ENCODE measurements at regions not wholly inside any gene's neighbourhood (a gene's known extent, or its start where the extent isn't known, plus 50 kb on each side); places are given as distances from the start of the nearest gene placed in this dataset.

DNA sequence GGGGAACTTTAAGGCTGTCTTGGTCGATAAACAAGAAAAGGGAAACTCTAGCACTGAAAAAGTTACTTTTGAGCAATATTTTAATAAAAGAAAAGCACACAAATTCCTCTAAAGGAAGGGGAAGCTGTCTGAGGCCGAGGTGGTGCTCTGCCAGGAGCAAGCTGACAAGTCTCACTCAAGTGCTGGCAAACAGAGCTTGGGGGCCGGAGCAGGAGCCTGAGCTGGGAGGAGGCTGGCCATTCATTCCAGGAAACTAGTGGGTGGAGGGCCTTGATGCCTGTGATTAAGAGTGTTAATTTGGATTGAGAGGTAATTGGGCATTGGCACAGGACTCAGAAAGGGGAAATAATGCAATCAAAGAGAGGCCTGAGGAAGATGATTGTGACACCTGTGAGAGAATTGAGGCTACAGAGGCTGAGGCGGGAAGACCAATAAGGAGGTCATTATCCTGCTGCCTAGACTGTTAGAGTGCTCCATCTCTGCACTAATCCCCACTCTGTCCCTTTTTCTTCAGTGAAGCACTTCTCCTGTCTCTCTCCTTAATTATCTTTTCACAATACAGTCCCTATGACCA, 154.9 kb upstream of the COL1A2 start:
- no peak for DNase-seq

DNA sequence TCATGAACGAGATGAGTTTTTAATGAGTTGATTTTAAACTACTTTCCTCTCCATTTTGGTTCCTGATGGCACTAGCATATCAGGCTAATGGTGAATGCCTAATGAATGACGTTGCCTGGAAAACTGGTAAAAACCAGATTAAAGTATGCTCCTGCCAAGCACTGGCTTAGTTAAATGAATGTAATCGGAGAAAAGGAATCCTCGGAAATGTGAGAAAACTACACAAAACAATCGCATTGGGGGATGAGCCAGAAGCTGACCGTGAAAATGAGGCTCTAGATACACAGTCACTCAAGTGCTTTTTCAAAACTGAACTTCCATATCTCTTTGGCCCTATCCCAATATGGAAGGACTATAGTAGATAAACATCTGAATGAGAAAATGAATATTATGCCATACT, 153.8 kb upstream of the COL1A2 start:
- no peak for DNase-seq

DNA sequence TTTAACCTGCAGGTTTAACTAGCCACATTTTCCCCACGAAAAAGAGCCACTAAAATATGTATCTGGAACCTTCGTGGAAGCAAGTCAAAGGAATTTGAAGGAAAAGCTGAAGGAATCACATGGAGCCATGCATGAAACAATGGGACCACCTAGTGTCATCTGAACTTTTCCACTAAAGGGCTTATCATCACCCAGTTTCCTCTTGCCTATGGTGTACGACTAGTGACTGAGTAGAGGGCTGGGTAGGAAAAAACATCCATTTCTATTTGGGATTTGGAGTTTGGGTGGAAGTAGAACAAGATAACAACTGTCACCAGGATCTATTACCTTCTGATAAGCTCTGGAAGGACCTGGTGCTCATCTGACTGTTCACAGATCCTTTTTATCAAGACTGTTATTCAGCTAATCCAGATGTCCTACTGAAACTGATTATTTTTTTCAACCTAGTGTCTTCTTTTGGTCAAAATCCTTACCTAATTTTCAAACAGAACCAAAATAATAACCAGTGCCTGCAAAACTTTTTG, 153.2 kb upstream of the COL1A2 start:
- no peak for DNase-seq

DNA sequence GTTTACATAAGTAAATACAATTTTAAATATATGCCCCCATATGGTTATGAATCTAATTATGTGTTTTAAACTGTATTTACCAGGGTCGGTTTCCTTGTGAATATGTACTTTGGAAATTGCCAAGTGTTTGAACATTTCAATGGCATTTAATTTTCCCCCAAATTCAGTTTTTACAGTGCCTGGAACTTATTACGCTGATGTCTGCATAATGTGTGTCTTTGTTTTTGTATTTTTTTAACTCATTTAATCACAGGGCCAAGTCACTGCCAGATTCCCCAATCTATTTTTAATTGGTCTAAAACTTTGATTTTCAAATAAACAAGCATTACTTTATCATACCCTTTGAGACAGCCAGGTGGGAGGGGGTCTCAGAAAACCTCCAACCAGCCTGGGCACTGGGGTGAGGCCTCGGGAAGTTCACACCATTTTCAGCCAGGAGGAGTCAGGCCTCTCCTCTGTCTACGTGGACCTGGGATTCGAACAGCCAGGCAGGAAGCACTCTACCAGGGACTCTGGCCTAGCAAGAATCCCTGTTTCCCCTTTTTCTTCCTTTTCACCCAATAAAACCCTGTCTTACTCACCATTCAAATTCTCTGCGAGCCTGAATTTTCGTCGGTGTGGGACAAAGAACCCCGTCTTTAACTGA, 151.5 kb upstream of the COL1A2 start:
- DNase-seq = no peak

DNA sequence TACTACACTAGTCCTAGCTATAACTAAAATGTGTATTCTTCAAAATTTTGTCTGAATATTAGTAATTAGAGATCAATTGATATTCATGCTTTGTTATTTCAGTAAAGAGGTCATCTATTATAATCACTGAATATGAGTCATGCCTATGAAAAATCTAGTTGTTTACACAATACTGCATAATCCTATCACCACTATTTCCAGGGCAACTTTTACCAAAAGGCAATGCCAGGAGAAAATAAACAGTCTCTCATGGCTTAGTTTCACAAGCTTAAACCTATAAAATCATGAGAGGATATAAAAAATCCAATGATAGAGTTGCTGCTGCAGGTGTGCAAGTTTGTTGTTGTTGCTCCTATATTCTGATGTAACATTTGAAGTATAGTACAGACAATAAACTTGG, 149.9 kb upstream of the COL1A2 start:
- DNase-seq = no peak

DNA sequence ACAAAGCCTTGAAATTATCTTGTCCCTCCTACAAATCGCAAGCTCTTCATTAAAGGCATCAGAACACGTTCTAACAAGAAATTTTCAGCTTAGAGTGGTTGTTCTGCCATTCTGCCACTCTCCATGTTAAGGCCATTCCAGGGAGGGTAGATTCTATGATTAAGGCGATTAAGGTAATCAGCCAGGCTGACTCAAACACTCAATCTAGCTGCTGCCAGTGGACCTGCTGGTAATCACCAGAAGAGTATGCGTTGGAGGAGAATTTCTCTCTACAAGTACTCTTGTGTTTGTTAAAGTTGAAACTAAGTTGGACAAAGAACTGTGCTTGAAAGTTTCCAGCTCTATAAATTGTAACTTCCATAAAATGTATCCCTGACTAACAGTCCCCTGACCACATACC, 149.2 kb upstream of the COL1A2 start:
- DNase-seq = no peak

DNA sequence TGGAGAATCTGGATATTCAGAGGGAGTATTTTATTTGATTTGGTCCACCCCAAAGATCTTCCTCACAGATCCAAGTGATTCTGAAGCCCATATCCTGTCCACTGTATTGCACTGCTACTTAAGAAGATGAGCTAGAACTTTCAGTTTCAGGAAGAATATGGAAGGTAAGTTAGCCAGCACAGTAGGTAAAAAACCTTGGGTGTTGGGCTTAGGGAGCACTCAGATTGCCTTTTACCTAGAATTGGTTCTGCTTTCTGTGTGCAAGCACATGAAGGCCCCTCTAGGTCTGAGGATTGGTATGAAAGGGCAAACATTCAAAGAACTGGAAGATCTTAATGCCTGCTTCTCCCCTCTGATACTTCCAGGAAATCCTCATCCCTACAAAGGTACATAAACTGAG, 146.7 kb upstream of the COL1A2 start:
- DNase-seq = no peak

DNA sequence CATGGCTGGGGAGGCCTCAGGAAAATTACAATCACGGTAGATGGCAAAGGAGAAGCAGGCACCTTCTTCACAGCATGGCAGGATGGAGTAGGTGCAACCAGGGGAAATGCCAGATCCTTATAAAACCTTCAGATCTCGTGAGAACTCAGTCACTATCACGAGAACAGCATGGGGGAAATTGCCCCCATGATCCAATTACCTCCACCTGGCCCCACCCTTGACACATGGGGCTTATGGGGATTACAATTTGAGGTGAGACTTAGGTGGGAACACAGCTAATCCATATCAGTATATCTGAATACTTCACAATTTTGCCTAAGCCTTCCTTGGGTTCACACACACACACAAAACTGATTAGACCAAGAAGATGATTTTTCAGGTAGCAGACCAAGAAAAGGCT, 145.1 kb upstream of the COL1A2 start:
- no peak for DNase-seq

DNA sequence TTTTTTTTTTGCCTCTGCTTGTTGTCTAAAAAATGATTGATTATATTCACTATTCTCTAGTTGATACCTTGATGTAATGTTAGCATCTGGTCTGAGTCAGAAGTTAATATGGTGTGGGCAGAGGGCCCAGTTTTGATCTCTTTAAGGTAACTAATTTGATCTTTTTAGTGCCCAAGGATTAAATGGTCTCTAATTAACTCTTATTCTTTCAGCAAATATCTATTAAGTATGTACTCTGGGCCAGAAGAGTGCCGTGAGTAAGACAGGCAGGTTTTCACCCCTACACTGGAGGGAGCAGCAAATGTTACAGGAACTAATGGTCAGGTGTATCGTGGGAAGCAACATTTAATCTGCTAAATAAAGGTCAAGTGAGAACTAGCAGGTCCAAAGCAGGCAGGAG, 144.6 kb upstream of the COL1A2 start:
- no peak for DNase-seq

DNA sequence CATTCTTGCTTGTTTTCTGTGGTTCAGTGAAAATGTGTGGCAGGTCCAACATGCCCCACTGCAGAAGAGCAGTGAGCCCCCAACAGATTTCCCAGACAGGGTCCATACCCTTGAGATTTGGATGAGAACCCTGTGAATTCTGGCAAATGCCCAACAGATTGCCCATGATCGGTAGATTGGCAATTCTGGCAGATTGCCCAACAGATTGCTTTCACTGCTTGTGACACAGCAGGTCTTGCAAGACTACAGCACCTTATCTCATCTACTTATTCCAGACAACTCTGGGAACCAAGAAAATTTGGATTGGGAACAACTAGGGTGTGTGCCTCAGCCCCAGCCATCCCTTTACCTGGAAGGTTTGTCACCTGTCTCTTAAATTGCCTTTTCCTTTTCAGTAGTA, 143.7 kb upstream of the COL1A2 start:
- DNase-seq = no peak

DNA sequence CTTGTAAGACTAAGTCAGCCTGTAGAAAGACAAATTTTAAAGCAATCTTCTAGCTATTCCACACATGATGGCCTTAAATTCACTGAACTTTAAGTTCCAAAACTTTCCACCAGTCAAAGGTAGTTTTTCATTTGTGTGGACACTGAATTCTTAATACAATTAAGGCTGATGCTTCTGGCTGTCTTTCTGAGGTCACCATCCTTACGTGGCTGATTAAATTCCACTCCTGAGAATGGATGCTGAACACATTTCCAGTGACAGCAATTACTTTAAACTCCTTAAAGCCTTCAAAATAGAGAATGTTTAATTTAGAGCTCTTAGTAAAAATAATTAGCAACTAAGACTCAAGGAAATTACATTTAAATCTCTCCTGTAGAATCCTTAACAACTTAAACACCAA, 142.6 kb upstream of the COL1A2 start:
- DNase-seq = no peak

DNA sequence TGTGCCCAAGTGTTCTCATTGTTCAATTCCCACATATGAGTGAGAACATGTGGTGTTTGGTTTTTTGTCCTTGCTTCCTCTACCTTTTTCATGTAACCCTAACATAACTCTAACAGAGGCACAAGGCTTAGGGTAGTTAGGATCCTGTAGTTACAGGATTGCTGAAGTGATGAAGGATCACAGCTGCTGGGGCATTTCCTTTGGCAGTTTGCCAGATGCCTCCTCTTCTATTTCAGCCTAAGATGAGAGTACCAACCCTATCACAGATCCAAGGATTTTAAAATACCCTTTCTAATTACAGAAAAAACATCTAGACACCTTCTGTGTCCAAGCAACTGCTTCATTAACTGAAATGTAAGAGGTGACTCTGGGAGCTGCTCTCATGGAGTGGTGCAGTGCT, 141.7 kb upstream of the COL1A2 start:
- DNase-seq = no peak

DNA sequence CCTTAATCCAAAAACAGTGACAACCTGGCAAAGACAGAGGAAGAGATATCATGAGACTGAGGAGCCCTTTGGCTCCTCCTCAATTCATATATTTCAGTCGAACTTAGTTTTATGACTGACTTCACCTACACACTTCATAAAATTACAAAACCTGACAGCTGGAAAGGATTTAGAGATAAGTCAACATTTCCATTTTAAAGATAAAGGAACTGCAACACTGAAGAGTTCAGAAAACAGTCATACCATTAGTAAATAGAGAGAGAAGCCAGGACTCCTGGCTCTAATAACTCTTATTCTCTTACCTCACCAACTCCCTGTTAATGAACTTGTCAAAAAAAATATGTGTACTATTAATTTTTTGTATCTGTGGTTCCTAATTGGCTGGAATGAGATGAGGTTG, 141.0 kb upstream of the COL1A2 start:
- DNase-seq = no peak

DNA sequence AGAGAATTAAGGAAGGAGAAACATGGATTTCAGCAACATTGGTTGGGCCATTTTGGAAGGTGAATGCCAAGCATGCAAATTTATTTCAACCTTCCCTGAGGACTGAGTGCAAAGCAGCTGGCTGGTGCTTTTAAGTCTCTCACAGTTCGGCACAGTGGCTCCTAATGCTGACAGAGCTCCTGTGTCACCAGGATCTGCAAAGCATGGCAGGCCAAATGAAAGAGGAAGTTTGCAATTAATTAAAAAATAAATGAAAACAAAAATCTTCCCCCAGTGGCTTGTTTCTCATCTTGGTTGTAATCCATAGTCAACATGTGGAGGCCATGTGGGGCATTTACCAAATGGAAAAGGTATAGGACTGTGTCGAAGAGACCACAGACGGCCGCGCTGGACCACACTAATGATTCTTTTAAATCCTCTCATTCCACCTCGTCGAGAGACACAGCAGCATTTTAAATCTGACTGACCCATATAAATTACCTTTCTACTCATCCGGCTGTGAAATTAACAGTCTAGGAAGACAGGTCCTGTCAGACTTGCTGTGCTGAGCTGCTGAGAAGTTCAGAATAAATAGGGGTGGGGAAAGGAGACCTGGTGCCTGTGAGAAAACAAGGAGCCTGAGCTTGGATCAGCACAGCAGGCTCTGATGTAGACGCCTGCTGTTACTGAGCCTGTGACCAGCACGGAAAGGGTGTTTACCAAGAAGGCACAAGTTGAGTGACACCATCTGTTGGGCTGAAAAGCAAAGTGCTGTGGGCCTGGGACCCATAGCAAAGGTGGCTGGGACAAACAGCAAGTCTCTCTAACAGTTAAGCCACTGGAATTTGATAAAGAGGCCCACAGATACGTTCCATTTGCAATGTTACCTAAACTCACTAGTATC, 136.0 kb upstream of the COL1A2 start:
- DNase-seq = no peak

DNA sequence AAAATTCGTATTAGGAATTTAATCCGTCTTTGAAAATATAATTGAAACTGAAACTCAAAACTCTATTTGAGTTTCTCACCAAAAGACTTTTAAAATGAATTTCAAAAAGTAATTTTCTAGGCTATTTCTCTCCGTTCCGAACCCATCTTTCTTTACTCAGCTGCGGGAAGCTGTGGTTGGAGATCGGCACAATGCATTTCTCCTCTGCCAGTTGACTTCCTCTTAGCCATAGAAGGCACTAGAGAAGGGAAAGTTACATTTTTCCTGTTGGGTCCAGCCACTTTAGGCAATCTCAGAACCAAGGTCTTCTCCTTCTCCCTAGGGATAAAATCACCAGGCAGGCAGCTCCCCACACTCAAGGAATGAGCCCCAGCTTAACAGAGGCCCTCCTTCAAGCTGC, 133.6 kb upstream of the COL1A2 start:
- DNase-seq = no peak

DNA sequence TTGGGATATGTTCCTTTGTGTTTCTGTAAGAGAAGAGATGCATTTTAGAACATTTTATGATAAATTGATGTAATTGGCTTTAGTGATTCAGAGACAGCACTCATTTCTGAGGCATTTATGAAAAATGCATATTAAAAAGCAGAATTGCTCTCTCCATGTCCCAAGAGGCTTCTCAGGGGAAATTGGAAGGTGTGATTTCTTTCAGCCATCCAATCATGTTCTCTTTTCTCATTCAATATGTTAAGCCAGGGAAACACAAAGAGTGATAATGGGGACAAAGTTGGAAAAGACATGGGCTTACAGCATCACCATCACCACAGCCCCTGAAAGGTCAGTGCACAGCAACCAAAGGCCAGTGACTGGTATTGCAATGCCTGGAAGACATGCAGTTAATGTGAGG, 129.9 kb upstream of the COL1A2 start:
- no peak for DNase-seq

DNA sequence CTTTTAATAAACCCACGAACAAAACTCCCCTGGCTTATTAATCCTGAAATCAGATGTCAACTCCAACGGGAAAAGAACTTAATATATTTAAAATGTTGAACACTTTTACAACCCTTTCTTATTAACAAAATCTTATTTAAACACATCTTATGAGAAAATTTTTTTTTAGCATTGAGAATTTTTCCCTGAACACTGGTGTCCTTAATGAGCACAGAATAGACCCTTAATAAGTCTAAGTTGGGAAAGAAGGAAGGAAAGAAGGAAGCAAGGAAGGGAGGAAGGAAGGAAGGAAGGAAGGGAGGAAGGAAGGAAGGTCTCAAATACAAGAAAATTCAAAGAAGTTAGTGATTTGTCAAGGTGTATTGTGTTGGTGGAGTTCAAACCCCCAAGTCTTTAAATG, 129.2 kb upstream of the COL1A2 start:
- no peak for DNase-seq

DNA sequence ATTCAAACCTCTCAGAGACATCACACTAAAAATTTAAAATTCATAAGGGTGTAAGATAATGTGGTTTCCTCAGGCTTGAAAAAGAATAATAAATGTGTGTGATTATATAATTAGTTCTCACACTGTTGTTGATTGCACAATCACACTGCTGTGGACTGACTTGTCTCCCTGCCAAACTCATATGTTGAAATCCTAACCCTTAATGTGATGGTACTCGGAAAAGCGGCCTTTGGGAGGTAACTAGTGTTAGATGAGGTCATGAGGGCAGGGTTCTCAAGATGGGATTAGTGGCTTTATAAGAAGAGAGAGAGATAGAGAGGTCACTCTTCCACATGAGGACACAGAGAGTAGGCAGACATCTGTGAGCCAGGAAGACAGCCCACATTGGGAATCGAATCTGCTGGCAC, 128.5 kb upstream of the COL1A2 start:
- DNase-seq = no peak

DNA sequence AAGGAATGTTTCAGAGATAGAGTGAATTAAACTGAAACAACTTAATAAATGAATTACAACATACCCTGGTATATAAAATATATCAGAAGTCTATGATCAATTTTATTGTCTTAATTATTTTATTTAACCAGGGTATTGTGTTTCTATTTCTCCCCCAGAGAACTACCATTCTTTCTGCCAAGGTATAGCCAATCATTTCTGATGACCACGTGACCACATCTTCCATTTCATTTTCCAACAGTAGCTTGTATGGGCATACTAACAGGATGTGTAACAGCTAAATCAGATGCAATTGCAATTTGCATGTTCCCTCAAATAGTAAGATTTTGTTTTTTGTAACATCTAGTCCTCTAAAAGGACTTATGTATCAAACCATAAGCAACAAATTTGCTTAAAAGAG, 123.9 kb upstream of the COL1A2 start:
- no peak for DNase-seq

DNA sequence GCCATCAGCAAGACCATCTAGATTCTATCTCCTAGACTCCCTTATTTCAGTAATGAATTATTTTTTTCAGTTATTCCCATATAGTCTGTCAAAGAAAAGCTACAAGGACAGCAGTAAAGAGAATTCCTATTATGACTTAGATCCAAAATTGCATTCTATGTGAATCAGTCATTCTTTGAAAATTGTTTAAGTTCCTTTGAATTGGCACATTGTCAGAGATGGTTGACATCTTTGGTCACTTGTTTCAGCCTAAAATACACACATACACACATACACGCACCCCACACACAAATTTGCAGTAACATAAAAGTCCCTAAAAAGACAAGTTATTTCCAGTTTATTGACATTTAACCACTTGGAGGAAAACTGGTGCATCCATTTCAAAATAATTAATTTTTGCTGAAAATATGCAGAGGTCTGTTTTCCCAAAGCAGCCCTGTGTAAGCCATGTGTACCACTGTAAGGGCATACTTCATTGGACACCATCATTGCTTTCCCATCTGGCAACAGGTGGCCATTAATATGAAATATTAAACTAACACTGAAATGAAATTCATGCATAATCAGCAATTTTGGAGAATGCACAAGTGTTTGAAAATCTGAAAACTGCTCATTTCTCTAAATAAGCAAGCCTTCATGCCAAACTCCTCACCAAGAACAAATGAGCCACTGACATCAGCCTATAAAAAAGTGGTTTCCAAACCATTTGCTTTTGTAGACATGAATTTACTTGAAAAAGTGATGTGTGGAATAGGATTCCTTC, 121.7 kb upstream of the COL1A2 start:
- no peak for DNase-seq

DNA sequence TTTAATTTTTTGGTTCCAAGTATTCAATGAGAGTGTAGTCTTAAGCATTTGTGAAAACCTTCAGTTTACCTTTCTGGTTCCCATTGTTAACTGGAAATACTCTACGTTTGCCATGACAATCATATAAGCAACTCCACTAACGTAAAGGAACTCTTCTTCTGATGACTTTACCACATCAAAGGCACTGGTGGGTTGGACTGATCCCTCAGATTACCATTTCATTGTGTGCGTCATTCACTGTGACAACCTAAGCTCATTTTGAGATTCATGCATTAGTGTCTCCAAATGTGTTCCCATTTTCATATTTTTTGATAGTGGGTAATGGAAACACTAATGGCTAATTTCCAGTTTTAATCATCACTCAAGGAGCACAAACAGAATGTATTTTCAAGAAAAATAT, 119.9 kb upstream of the COL1A2 start:
- DNase-seq = no peak

DNA sequence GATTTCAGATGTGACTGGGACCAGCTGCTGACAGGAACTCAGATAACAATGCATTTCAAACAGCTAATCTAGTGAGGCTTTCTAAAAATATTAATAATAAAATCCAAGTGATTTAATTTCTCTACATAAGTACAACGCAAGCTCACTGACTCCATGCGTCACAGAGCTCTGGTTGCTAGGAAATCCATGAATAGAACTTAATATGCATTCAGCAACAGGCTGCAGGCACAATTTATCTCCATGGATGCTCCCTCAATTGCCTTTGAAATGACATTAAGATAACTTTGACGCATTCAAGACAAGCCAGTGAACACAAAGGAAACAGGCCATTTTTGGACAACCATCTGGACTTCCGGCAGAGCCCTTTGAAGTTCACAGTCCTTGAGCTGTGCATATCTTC, 118.7 kb upstream of the COL1A2 start:
- DNase-seq = no peak

DNA sequence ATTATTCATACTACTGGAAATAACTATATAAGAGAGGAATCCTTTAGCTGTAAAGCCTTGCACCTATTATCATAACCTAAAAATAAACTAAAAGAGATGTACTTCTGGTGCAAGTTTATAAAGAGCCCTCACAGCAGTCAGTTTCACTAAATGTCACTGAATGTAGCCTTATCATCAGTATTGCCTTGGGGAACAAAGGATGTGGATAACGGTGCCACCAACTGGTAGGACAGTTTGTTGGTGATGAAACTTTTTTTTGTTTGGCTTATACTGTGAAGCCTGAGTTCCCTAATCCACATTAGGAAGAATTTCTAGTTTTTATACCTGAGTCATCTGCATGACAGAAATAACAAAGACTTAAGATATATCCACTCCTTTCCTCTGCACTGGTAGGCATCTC, 117.9 kb upstream of the COL1A2 start:
- DNase-seq = no peak

Data from CD4-positive, alpha-beta T cell treated with Interleukin-1 beta for 1 hour (primary cell).